A549 (cell line): ENCODE measurements at regions not wholly inside any gene's neighbourhood (a gene's known extent, or its start where the extent isn't known, plus 50 kb on each side); places are given as distances from the start of the nearest gene placed in this dataset.

Experiments used
- CHD4 ChIP-seq: fragments of 200-600 bp; sonication (generic); IDR thresholded peaks from 2 replicates; pipeline ENCODE4 v1.6.1; 2016; ENCODE audit warnings: antibody characterized with exemption, mild to moderate bottlenecking, borderline replicate concordance
- CTCF ChIP-seq: fragments of >200 bp; sonication (Bioruptor Twin); formaldehyde crosslinking; IDR thresholded peaks from 3 replicates; pipeline ENCODE4 v1.5.1; 2016
- EP300 ChIP-seq, 2 experiments: fragments of >200 bp; sonication (Bioruptor Twin); formaldehyde crosslinking; IDR thresholded peaks; 2 replicates in 1 of 2; 3 replicates in 1 of 2; pipeline ENCODE4 v1.6.1; 2016 to 2017
- GATA3 ChIP-seq: IDR thresholded peaks from 2 replicates; pipeline ENCODE4 v1.6.1; 2012; ENCODE audit warnings: borderline replicate concordance
- MAFK ChIP-seq: fragments of 450-650 bp; IDR thresholded peaks from 2 replicates; pipeline ENCODE4 v1.6.1; 2014; ENCODE audit not compliant: partially characterized antibody
- NFE2L2 ChIP-seq: fragments of 150-350 bp; conservative IDR thresholded peaks from 2 replicates; pipeline ENCODE4 v1.6.1; 2014; ENCODE audit warnings: low read length
- POLR2A ChIP-seq: IDR thresholded peaks from 2 replicates; pipeline ENCODE4 v1.6.1; 2012; ENCODE audit warnings: mild to moderate bottlenecking, low read length
- POLR2AphosphoS2 ChIP-seq: conservative IDR thresholded peaks from 2 replicates; pipeline ENCODE4 v1.6.1; 2012; ENCODE audit warnings: low read length, improper control_type of control experiment, inconsistent platforms
- RAD21 ChIP-seq, 2 experiments: fragments of >200 bp in 1 of 2; sonication (Bioruptor Twin) in 1 of 2; formaldehyde crosslinking in 1 of 2; IDR thresholded peaks in 1 of 2; conservative IDR thresholded peaks in 1 of 2; 2 replicates in 1 of 2; 3 replicates in 1 of 2; pipeline ENCODE4 v1.6.1; 2012 to 2018; ENCODE audit warnings: inconsistent platforms in 1 of 2
- RARB ChIP-seq: fragments of 250-450 bp; sonication (Bioruptor Pico); IDR thresholded peaks from 2 replicates; pipeline ENCODE4 v1.8.0; 2021; ENCODE audit warnings: mild to moderate bottlenecking, moderate library complexity
- RFX5 ChIP-seq: fragments of 450-650 bp; IDR thresholded peaks from 2 replicates; pipeline ENCODE4 v1.7.1; 2014; ENCODE audit warnings: antibody characterized with exemption, mild to moderate bottlenecking, moderate library complexity
- RNF2 ChIP-seq: fragments of 200-600 bp; sonication (generic); IDR thresholded peaks from 2 replicates; pipeline ENCODE4 v1.6.1; 2016; ENCODE audit warnings: low read depth, mild to moderate bottlenecking, antibody characterized with exemption, moderate library complexity, borderline replicate concordance
- SMC3 ChIP-seq: fragments of >200 bp; sonication (Bioruptor Twin); formaldehyde crosslinking; IDR thresholded peaks from 3 replicates; pipeline ENCODE4 v1.6.1; 2018; ENCODE audit warnings: inconsistent platforms
- SREBF2 ChIP-seq: fragments of 450-650 bp; IDR thresholded peaks from 2 replicates; pipeline ENCODE4 v1.6.1; 2014; ENCODE audit warnings: mild to moderate bottlenecking, moderate library complexity

DNA sequence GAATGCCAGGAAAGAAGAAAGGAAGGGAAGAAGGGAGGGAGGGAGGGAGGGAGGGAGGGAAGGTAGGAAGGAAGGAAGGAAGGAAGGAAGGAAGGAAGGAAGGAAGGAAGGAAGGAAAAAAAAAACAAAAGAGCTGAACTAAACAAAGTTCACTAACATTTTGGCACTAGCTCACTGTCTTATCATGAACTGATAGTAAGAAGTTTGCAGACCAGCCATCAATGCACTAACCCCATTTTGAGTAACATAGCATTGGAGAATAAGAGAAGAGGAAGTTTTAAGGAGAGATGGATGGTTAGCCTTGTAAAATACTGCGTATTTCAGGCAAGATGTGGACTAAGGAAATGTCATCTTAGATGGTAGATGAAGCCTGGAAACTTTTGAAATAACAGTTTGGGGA lies 1136.0 kb downstream of the FLRT2 start:
- TF ChIP-seq CTCF (no peak), GATA3 (no peak), MAFK (no peak), EP300 (IDR thresholded peaks at IDR 0.05) (no peak), SMC3 (no peak), RFX5 (no peak), POLR2A (no peak), RNF2 (no peak), SREBF2 (no peak), NFE2L2 (no peak), RAD21 (conservative IDR thresholded peaks at IDR 0.05 in 1 of 2, IDR thresholded peaks at IDR 0.05 in 1 of 2) (no peak), POLR2AphosphoS2 (no peak), CHD4 (no peak), RARB (CRISPR knock-in tag) (no peak)
